Loucy (cell line): ENCODE measurements at regions not wholly inside any gene's neighbourhood (a gene's known extent, or its start where the extent isn't known, plus 50 kb on each side); places are given as distances from the start of the nearest gene placed in this dataset.

Source experiments
- H2AFZ ChIP-seq: fragments of 200-600 bp; sonication (generic); 2 replicates; pipeline ENCODE4 v1.6.0; 2016; ENCODE audit warnings: antibody characterized with exemption, mild to moderate bottlenecking, low read length, moderate library complexity
- H3F3A ChIP-seq: fragments of 200-600 bp; 2 replicates; pipeline ENCODE4 v1.6.0; 2016; ENCODE audit warnings: antibody characterized with exemption, low read depth, mild to moderate bottlenecking
- H3K27me3 ChIP-seq: fragments of 200-600 bp; sonication (generic); 2 replicates; pipeline ENCODE4 v1.6.1; 2014; ENCODE audit warnings: low read length, mild to moderate bottlenecking; ENCODE audit not compliant: insufficient read depth, poor library complexity, severe bottlenecking
- H3K36me3 ChIP-seq: fragments of 200-600 bp; sonication (generic); 2 replicates; pipeline ENCODE4 v1.6.1; 2016; ENCODE audit warnings: low read length; ENCODE audit not compliant: insufficient read depth
- H3K4me1 ChIP-seq: fragments of 200-600 bp; sonication (generic); 2 replicates; pipeline ENCODE4 v1.5.1; 2014; ENCODE audit warnings: low read length, mild to moderate bottlenecking; ENCODE audit not compliant: insufficient read depth, poor library complexity, severe bottlenecking
- H3K4me2 ChIP-seq: fragments of 200-600 bp; sonication (generic); 2 replicates; pipeline ENCODE4 v1.6.0; 2014; ENCODE audit warnings: antibody characterized with exemption, low read length, low read depth, mild to moderate bottlenecking; ENCODE audit not compliant: poor library complexity, severe bottlenecking
- H3K4me3 ChIP-seq: fragments of 200-600 bp; sonication (generic); 2 replicates; pipeline ENCODE4 v1.5.1; 2014; ENCODE audit warnings: low read length, mild to moderate bottlenecking, mixed read lengths; ENCODE audit not compliant: poor library complexity, severe bottlenecking
- H3K79me2 ChIP-seq: fragments of 200-600 bp; sonication (generic); 2 replicates; pipeline ENCODE4 v1.6.1; 2014; ENCODE audit warnings: low read length; ENCODE audit not compliant: insufficient read depth
- H3K9ac ChIP-seq: fragments of 200-600 bp; sonication (generic); 2 replicates; pipeline ENCODE4 v1.6.0; 2014; ENCODE audit warnings: mild to moderate bottlenecking, low read depth, low read length, moderate library complexity; ENCODE audit not compliant: poor library complexity, severe bottlenecking
- H3K9me2 ChIP-seq: fragments of 200-600 bp; sonication (generic); replicated peaks from 2 replicates; pipeline ENCODE4 v1.6.1; 2016; ENCODE audit warnings: low read depth, low read length, mixed read lengths
- H3K9me3 ChIP-seq: fragments of 200-600 bp; sonication (generic); 2 replicates; pipeline ENCODE4 v1.6.1; 2014; ENCODE audit warnings: mild to moderate bottlenecking, antibody characterized with exemption, low read length, low read depth; ENCODE audit not compliant: insufficient read depth
- H4K20me1 ChIP-seq: fragments of 200-600 bp; sonication (generic); 2 replicates; pipeline ENCODE4 v1.6.0; 2014; ENCODE audit warnings: antibody characterized with exemption, low read length, mild to moderate bottlenecking; ENCODE audit not compliant: insufficient read depth, poor library complexity, severe bottlenecking
- CTCF ChIP-seq: fragments of 200-600 bp; sonication (generic); conservative IDR thresholded peaks from 2 replicates; pipeline ENCODE4 v1.5.1; 2014; ENCODE audit warnings: mild to moderate bottlenecking, antibody characterized with exemption, low read length
- EZH2phosphoT487 ChIP-seq: fragments of 200-600 bp; IDR thresholded peaks from 2 replicates; pipeline ENCODE4 v1.6.1; 2018; ENCODE audit warnings: antibody characterized with exemption, mild to moderate bottlenecking, moderate library complexity, borderline replicate concordance

DNA sequence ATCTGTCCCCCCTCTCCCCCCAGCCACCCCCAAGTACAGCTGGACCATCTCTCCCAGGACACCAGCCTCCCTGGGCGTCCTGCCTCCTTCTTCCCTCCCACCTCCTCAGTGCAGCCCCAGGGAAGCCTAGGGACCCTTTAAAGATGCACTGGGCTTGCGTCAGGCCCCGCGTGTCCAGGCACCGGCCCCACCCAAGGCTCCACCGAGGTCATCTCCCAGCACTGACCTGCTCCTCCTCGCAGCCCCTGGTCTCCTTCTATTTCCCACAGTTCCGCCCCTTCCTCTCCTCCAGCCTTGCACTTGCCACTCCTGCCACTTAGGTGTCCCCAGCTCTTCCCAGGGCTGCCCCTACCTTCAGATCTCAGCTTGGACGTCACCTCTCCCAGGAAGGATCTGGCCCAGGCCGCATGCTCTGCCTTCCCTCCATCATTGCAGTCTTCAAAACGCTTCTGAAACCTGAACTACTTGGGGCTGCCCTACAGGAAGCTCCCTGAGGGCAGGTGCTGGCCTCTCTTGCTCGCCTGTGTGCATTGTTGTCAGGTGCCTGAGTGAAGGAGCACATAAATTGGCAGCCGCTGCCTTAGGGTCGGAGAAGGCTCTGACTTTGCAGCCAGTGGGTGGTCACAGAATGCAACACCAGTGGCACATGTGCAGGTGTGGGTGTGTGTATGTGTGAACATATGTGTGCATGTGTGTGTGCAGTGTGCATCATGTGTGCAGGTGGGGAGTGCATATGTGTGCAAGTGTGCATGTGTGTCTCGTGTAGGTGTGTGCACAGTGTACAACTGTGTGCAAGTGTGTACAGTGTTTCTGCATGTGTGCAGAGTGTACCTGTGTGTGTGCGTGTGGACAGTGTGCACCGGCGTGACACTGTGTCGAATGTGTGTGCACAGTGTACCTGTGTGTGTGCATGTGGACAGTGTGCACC is 152.9 kb downstream of the C9orf50 start:
- Histone ChIP-seq H3K9ac (no peak overlapping the region), H3K4me1 (peaks cover 2% of the 10 kb centered on the region), H3F3A (no peaks in the 10 kb centered on the region), H3K79me2 (no peaks in the 10 kb centered on the region), H2AFZ (no peak overlapping the region), H3K9me3 (no peaks in the 10 kb centered on the region), H3K9me2 (no peaks in the 10 kb centered on the region), H4K20me1 (no peaks in the 10 kb centered on the region), H3K4me2 (no peak overlapping the region), H3K36me3 (no peaks in the 10 kb centered on the region), H3K27me3 (no peaks in the 10 kb centered on the region), H3K4me3 (no peak overlapping the region)
- no peak for TF ChIP-seq CTCF
- no peak for TF ChIP-seq EZH2phosphoT487

DNA sequence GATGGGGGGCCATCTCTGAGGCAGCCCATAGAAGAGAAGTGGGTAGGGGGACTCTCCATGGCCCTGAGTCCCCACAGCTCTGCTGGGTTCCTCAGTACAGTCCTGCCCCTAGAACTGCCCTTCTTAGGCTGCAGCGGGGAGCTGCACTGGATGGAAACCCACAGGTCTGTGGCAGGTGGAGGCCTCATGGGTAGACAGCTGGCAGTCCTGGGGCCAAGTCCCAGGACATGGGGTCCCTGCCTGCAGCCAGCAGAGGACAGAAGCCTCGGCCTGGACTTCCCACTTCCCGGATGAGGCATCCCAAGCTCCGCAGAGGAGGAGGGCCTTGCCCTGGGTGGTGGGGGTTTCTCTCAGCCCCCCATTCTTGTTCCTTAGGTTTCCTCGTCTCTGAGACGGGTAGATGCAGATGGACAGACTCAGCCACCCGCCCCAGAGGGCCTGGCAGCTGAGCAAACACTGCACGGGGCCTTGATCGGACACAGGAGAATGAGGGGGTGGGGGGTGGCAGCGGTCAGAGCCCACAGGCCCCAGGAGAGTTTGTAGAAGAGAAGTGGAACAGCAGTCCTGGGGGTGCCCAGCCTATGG is 153.8 kb downstream of the C9orf50 start:
- Histone ChIP-seq H3K4me3 (no peak overlapping the region), H3K9me3 (no peaks in the 10 kb centered on the region), H4K20me1 (no peaks in the 10 kb centered on the region), H3K4me1 (no peaks in the 10 kb centered on the region), H3K79me2 (no peaks in the 10 kb centered on the region), H3K36me3 (no peaks in the 10 kb centered on the region), H2AFZ (no peak overlapping the region), H3K27me3 (no peaks in the 10 kb centered on the region), H3K9ac (no peak overlapping the region), H3F3A (no peaks in the 10 kb centered on the region), H3K9me2 (no peaks in the 10 kb centered on the region), H3K4me2 (no peak overlapping the region)
- TF ChIP-seq EZH2phosphoT487 (no peak), CTCF (no peak)

GRCh38 chr9:129465834-129466535 is 154.9 kb downstream of the C9orf50 start:
- Histone ChIP-seq H3K27me3 (no peaks in the 10 kb centered on the region), H3K9ac (no peak overlapping the region), H3K4me1 (peaks cover 3% of the 10 kb centered on the region), H3K4me2 (no peak overlapping the region), H3K4me3 (no peak overlapping the region), H3F3A (no peaks in the 10 kb centered on the region), H4K20me1 (no peaks in the 10 kb centered on the region), H3K79me2 (no peaks in the 10 kb centered on the region), H3K9me2 (no peaks in the 10 kb centered on the region), H3K36me3 (no peaks in the 10 kb centered on the region), H2AFZ (no peak overlapping the region), H3K9me3 (no peaks in the 10 kb centered on the region)
- no peak for TF ChIP-seq CTCF
- TF ChIP-seq EZH2phosphoT487 = no peak
